T-helper 17 cell (primary cell): ENCODE measurements at regions not wholly inside any gene's neighbourhood (a gene's known extent, or its start where the extent isn't known, plus 50 kb on each side); places are given as distances from the start of the nearest gene placed in this dataset.

Source experiments
- ATAC-seq: fragments of 150-1000 bp; cut with Tn5 transposase; 2 replicates; pipeline ENCODE4 v1.10.0; 2021; ENCODE audit warnings: mild to moderate bottlenecking, moderate library complexity
- DNase-seq, 3 donors: peaks; one replicate each; pipeline versions ENCODE4 v3.0.0 to v3.0.0-alpha.2; 2020 to 2021
- H3K9me3 ChIP-seq: one replicate; pipeline ENCODE4 v1.7.0; 2013; ENCODE audit warnings: low read length, mild to moderate bottlenecking; ENCODE audit not compliant: control insufficient read depth, poor library complexity, severe bottlenecking
- H3K27ac Mint-ChIP-seq: one replicate; pipeline ENCODE4 v1.8.0; 2022; ENCODE audit warnings: mild to moderate bottlenecking, moderate library complexity, mixed read lengths
- H3K27me3 Mint-ChIP-seq: one replicate; pipeline ENCODE4 v1.8.0; 2022; ENCODE audit warnings: mixed read lengths
- H3K36me3 Mint-ChIP-seq: one replicate; pipeline ENCODE4 v1.8.0; 2022; ENCODE audit warnings: low read depth, mixed read lengths
- H3K4me1 Mint-ChIP-seq: one replicate; pipeline ENCODE4 v1.8.0; 2022; ENCODE audit warnings: mild to moderate bottlenecking, mixed read lengths
- H3K4me3 Mint-ChIP-seq: one replicate; pipeline ENCODE4 v1.8.0; 2022; ENCODE audit warnings: mild to moderate bottlenecking, moderate library complexity, mixed read lengths

DNA sequence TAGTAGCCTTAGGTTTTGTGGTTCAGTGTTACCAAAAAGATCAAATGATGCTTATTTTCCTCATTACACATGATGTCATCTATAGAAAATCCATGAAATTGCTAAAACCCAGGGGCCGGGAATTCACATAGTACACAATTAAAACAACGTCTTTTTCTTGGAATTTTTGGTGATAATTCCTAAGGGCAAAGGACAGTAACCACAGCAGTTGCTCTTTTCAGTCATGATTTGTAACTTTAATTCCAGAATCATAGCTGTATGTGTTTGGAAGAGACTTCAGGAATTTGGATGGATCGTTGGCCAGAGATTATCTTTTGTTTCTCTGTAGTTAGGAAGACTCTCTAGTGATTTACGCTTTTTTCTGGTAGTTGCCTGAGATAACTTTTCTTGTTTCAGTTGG is 748.7 kb downstream of the TLE4 start:
- no peaks in the 10 kb centered on the region for H3K27me3 Mint-ChIP-seq
- no peaks in the 10 kb centered on the region for H3K36me3 Mint-ChIP-seq
- H3K4me1 Mint-ChIP-seq, result no peaks in the 10 kb centered on the region
- no peaks in the 10 kb centered on the region for H3K9me3 ChIP-seq
- no peak overlapping the region for H3K27ac Mint-ChIP-seq
- DNase-seq (no peak), ATAC-seq (no peak)
- no peak overlapping the region for H3K4me3 Mint-ChIP-seq

- Mint-ChIP-seq H3K27ac (no peak overlapping the region), H3K4me1 (no peaks in the 10 kb centered on the region), H3K4me3 (no peak overlapping the region), H3K27me3 (no peaks in the 10 kb centered on the region), H3K36me3 (no peaks in the 10 kb centered on the region)
- ATAC-seq (no peak), DNase-seq (no peak)
- H3K9me3 ChIP-seq, result no peaks in the 10 kb centered on the region
Measured at GRCh38 chr9:80305136-80305535, 733.4 kb downstream of the TLE4 start.

DNA sequence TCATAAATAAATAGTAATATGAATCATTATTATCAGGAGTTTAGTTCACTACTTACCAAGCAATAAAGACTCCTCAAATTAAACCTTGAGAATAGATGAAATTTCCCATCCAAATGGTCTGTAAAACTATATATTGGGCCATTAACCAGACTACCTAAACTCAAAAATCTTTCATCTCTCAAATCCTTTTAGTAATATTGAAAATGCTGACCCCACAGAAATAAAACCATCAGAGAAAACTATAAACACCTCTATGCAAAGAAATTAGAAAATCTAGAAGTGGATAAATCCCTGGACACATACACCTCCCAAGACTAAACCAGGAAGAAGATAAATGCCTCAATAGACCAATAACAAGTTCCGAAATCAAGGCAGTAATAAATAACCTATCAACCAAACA is 723.2 kb downstream of the TLE4 start:
- no peaks in the 10 kb centered on the region for H3K27me3 Mint-ChIP-seq
- no peaks in the 10 kb centered on the region for H3K9me3 ChIP-seq
- H3K36me3 Mint-ChIP-seq, result no peaks in the 10 kb centered on the region
- no peak overlapping the region for H3K27ac Mint-ChIP-seq
- no peak overlapping the region for H3K4me3 Mint-ChIP-seq
- DNase-seq (no peak), ATAC-seq (no peak)
- H3K4me1 Mint-ChIP-seq, result no peaks in the 10 kb centered on the region

DNA sequence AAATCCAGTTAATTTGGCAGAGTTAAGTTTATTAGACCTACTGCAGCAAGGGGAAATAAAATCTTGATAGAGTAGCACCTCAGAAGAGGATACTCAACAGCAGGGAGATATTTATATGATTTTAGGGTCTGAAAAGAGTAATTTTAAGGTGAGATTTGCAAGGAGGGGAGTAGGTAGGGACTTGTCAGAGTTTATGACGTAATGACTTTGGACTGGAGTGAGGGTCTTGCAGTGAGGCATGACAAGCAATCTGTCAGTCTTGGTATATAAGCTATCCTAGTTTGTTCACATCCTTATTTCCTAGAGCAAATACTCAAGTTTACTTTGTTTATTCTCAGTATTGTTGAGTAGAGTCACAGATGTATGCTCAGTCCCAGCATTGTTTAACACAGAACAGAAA is 722.6 kb downstream of the TLE4 start:
- no peak overlapping the region for H3K27ac Mint-ChIP-seq
- ATAC-seq (no peak), DNase-seq (no peak)
- H3K36me3 Mint-ChIP-seq, result no peaks in the 10 kb centered on the region
- H3K9me3 ChIP-seq, result no peaks in the 10 kb centered on the region
- H3K4me1 Mint-ChIP-seq, result no peaks in the 10 kb centered on the region
- no peaks in the 10 kb centered on the region for H3K27me3 Mint-ChIP-seq
- no peak overlapping the region for H3K4me3 Mint-ChIP-seq

DNA sequence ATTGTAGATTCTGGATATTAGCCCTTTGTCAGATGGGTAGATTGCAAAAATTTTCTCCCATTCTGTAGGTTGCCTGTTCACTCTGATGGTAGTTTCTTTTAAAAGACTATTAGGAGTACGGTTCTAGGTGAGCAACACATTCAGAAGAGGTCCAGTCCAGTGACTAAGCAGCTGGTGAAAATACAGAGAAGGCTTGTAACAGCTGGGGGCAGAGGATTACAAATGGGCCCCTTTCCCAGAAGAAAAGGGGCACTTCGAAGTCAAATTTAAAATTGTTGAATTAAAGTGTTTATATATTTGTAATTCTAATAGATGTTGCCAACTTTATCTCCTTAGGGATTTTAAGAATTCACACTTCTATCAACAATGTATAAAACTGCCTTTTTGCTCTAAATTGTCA is 720.5 kb downstream of the TLE4 start:
- Mint-ChIP-seq H3K27ac (no peak overlapping the region), H3K4me1 (no peaks in the 10 kb centered on the region), H3K4me3 (no peak overlapping the region), H3K27me3 (no peaks in the 10 kb centered on the region), H3K36me3 (no peaks in the 10 kb centered on the region)
- H3K9me3 ChIP-seq, result no peaks in the 10 kb centered on the region
- ATAC-seq (no peak), DNase-seq (no peak)

- no peaks in the 10 kb centered on the region for H3K36me3 Mint-ChIP-seq
- ATAC-seq (no peak), DNase-seq (no peak)
- no peak overlapping the region for H3K4me3 Mint-ChIP-seq
- H3K4me1 Mint-ChIP-seq, result no peaks in the 10 kb centered on the region
- H3K9me3 ChIP-seq, result no peaks in the 10 kb centered on the region
- no peaks in the 10 kb centered on the region for H3K27me3 Mint-ChIP-seq
- H3K27ac Mint-ChIP-seq, result no peak overlapping the region
Measured at GRCh38 chr9:80285326-80285725, 713.6 kb downstream of the TLE4 start.

- H3K4me1 Mint-ChIP-seq, result no peaks in the 10 kb centered on the region
- no peaks in the 10 kb centered on the region for H3K9me3 ChIP-seq
- no peak overlapping the region for H3K4me3 Mint-ChIP-seq
- DNase-seq (no peak), ATAC-seq (no peak)
- H3K27me3 Mint-ChIP-seq, result no peaks in the 10 kb centered on the region
- H3K36me3 Mint-ChIP-seq, result no peaks in the 10 kb centered on the region
- no peak overlapping the region for H3K27ac Mint-ChIP-seq
Measured at GRCh38 chr9:80282766-80283165, 711.0 kb downstream of the TLE4 start.

GRCh38 chr9:80259079-80259478 is 687.3 kb downstream of the TLE4 start:
- no peaks in the 10 kb centered on the region for H3K36me3 Mint-ChIP-seq
- no peaks in the 10 kb centered on the region for H3K27me3 Mint-ChIP-seq
- DNase-seq (no peak), ATAC-seq (no peak)
- no peak overlapping the region for H3K4me3 Mint-ChIP-seq
- H3K4me1 Mint-ChIP-seq, result no peaks in the 10 kb centered on the region
- H3K27ac Mint-ChIP-seq, result no peak overlapping the region
- H3K9me3 ChIP-seq, result no peaks in the 10 kb centered on the region

- H3K27ac Mint-ChIP-seq, result no peak overlapping the region
- H3K4me1 Mint-ChIP-seq, result no peaks in the 10 kb centered on the region
- H3K9me3 ChIP-seq, result peaks cover 2% of the 10 kb centered on the region
- H3K4me3 Mint-ChIP-seq, result no peak overlapping the region
- no peaks in the 10 kb centered on the region for H3K36me3 Mint-ChIP-seq
- no peak for ATAC-seq
- H3K27me3 Mint-ChIP-seq, result no peaks in the 10 kb centered on the region
- no peak for DNase-seq
Measured at GRCh38 chr9:80251778-80252177, 680.0 kb downstream of the TLE4 start.

- H3K4me1 Mint-ChIP-seq, result no peaks in the 10 kb centered on the region
- no peak for ATAC-seq
- no peak overlapping the region for H3K27ac Mint-ChIP-seq
- no peak for DNase-seq
- H3K27me3 Mint-ChIP-seq, result no peaks in the 10 kb centered on the region
- no peak overlapping the region for H3K4me3 Mint-ChIP-seq
- no peaks in the 10 kb centered on the region for H3K36me3 Mint-ChIP-seq
- no peaks in the 10 kb centered on the region for H3K9me3 ChIP-seq
Measured at GRCh38 chr9:80242022-80242421, 670.3 kb downstream of the TLE4 start.

GRCh38 chr9:80235752-80236151 is 664.0 kb downstream of the TLE4 start:
- no peak overlapping the region for H3K27ac Mint-ChIP-seq
- ATAC-seq (no peak), DNase-seq (no peak)
- H3K4me1 Mint-ChIP-seq, result no peaks in the 10 kb centered on the region
- no peaks in the 10 kb centered on the region for H3K27me3 Mint-ChIP-seq
- H3K4me3 Mint-ChIP-seq, result no peak overlapping the region
- no peaks in the 10 kb centered on the region for H3K9me3 ChIP-seq
- no peaks in the 10 kb centered on the region for H3K36me3 Mint-ChIP-seq

DNA sequence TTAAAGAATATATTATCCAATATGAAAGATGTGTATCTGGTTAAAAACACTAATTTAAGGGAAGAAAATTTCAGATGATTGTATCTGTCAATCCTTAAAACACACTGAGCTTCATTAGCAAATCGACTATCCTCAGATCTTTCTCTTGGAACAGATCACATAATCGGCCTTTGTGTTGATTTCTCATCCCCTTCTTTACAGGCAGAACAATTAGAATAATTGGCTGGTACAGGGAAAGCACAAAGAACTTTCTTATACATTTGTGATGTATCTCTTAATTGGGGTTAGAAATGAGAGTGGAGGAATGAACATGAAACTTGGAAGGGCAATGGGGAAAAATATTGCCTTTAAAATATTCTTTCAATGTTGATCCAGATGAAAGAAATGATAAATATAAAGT is 662.1 kb downstream of the TLE4 start:
- Mint-ChIP-seq H3K4me1 (no peaks in the 10 kb centered on the region), H3K27ac (no peak overlapping the region), H3K27me3 (no peaks in the 10 kb centered on the region), H3K36me3 (no peaks in the 10 kb centered on the region), H3K4me3 (no peak overlapping the region)
- no peaks in the 10 kb centered on the region for H3K9me3 ChIP-seq
- no peak for DNase-seq
- no peak for ATAC-seq

- no peak for ATAC-seq
- Mint-ChIP-seq H3K27me3 (no peaks in the 10 kb centered on the region), H3K4me3 (peak overlapping the region; percentile 1), H3K27ac (no peak overlapping the region), H3K4me1 (no peaks in the 10 kb centered on the region), H3K36me3 (no peaks in the 10 kb centered on the region)
- H3K9me3 ChIP-seq, result no peaks in the 10 kb centered on the region
- DNase-seq, result no peak
Measured at GRCh38 chr9:80233102-80233843, 661.5 kb downstream of the TLE4 start.

DNA sequence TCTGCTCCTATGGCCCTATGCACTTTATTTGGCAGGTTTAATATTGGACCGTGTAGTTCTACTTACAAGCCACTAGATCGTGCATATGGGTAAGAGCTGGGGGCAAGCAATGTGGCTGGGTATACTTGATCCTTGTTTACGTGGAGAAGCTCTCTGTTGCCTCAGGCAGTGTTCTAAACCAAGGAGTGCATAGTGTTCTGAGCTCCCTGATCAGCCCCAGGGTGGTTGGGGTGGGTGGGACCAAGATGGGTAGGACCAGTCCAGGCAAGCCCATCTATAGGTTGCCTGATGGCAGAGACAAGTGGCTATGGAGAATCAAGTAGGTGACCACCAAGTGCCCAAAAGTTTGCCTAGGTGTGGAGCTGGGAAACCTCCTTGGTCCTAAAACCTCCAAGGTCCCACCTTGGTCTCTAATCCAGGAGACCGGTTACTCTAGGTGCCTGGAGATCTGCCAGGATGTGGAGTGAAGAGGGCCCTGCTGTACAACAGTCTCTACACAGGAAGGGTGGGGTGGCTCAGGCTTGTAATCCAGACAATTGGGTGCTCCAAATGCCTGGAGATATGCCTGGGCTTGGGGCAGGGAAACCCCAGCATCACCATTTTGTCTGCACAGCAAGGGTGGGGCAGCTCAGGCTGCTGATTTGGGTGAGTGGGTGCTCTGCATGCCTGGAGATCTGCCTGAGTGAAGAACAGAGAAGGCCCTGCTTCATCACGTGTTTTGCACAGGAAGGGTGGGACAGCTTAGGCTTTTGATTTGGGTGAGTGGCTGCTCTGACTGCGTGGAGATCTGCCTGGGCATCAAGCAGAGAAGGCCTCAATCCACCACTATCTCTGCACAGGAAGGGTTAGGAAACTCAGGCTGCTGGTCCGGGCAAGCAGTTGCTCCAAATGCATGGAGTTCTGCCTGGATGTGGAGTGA is 659.8 kb downstream of the TLE4 start:
- Mint-ChIP-seq H3K36me3 (no peaks in the 10 kb centered on the region), H3K4me1 (no peaks in the 10 kb centered on the region), H3K27ac (no peak overlapping the region), H3K4me3 (no peak overlapping the region), H3K27me3 (no peaks in the 10 kb centered on the region)
- DNase-seq, result no peak
- peak; percentile 44 for ATAC-seq
- no peaks in the 10 kb centered on the region for H3K9me3 ChIP-seq
